Keratinocyte (primary cell): ENCODE measurements at regions not wholly inside any gene's neighbourhood (a gene's known extent, or its start where the extent isn't known, plus 50 kb on each side); places are given as distances from the start of the nearest gene placed in this dataset.

Experiments
- DNase-seq: peaks from one replicate; pipeline ENCODE4 v3.0.0-alpha.2; 2011; ENCODE audit warnings: low read depth, missing footprints, low spot score
- FAIRE-seq: peaks from 2 replicates; lab custom pipeline; 2011; peaks lifted over from hg19 to GRCh38; lab: Jason Lieb, UNC
- H2AFZ ChIP-seq: 2 replicates; pipeline ENCODE4 v1.6.0; 2012; ENCODE audit warnings: low read length, control low read depth, inconsistent platforms; ENCODE audit not compliant: control insufficient read depth
- H3K27ac ChIP-seq: 2 replicates; pipeline ENCODE4 v1.5.1; 2011; ENCODE audit warnings: low read length; ENCODE audit not compliant: control insufficient read depth, insufficient read depth
- H3K27me3 ChIP-seq: 3 replicates; pipeline ENCODE4 v1.6.0; 2011; ENCODE audit warnings: low read length; ENCODE audit not compliant: control insufficient read depth, insufficient read depth; ENCODE audit errors: extremely low read depth
- H3K36me3 ChIP-seq, 2 experiments: 2 replicates in 1 of 2; 3 replicates in 1 of 2; pipeline ENCODE4 v1.5.1; 2011; ENCODE audit warnings: low read length in 2 of 2, mild to moderate bottlenecking in 1 of 2; ENCODE audit not compliant: control insufficient read depth in 2 of 2, insufficient read depth in 2 of 2; ENCODE audit errors: extremely low read depth in 1 of 2
- H3K4me1 ChIP-seq: 3 replicates; pipeline ENCODE4 v1.5.1; 2011; ENCODE audit warnings: low read length; ENCODE audit not compliant: control insufficient read depth, insufficient read depth; ENCODE audit errors: extremely low read depth
- H3K4me2 ChIP-seq: 3 replicates; pipeline ENCODE4 v1.6.0; 2011; ENCODE audit warnings: low read depth, low read length; ENCODE audit not compliant: control insufficient read depth, insufficient read depth; ENCODE audit errors: extremely low read depth
- H3K4me3 ChIP-seq, 3 experiments: fragments of 200-600 bp in 1 of 3; sonication (generic) in 1 of 3; 2 replicates in 2 of 3; 3 replicates in 1 of 3; pipeline ENCODE4 v1.5.1; 2011 to 2016; ENCODE audit warnings: low read length in 3 of 3, mild to moderate bottlenecking in 3 of 3, control low read depth in 2 of 3, inconsistent platforms in 1 of 3, low read depth in 1 of 3, mixed read lengths in 1 of 3, mixed run types in 1 of 3, moderate library complexity in 1 of 3; ENCODE audit not compliant: control insufficient read depth in 2 of 3, insufficient read depth in 2 of 3; ENCODE audit errors: extremely low read depth in 1 of 3
- H3K79me2 ChIP-seq: 2 replicates; pipeline ENCODE4 v1.6.0; 2012; ENCODE audit warnings: low read length; ENCODE audit not compliant: control insufficient read depth, insufficient read depth
- H3K9ac ChIP-seq: 3 replicates; pipeline ENCODE4 v1.6.0; 2011; ENCODE audit warnings: low read length; ENCODE audit not compliant: control insufficient read depth, insufficient read depth; ENCODE audit errors: extremely low read depth
- H3K9me1 ChIP-seq: 3 replicates; pipeline ENCODE4 v1.6.0; 2011; ENCODE audit warnings: low read length; ENCODE audit not compliant: control insufficient read depth, insufficient read depth; ENCODE audit errors: extremely low read depth
- H3K9me3 ChIP-seq: 2 replicates; pipeline ENCODE4 v1.5.1; 2012; ENCODE audit warnings: low read depth, low read length; ENCODE audit not compliant: control insufficient read depth
- H4K20me1 ChIP-seq: 3 replicates; pipeline ENCODE4 v1.6.0; 2011; ENCODE audit warnings: low read length; ENCODE audit not compliant: control insufficient read depth, insufficient read depth; ENCODE audit errors: extremely low read depth
- EZH2 ChIP-seq: IDR thresholded peaks from one replicate; pipeline ENCODE4 v1.6.1; 2012; ENCODE audit warnings: inconsistent platforms, mild to moderate bottlenecking, low read length, moderate library complexity
- dilution Hi-C: fragments of 300-500 bp; cut with MboI; formaldehyde crosslinking; loops from one replicate; pipeline ENCODE4 v1.7.0; 2020; ENCODE audit warnings: low sequenced_read_pairs; ENCODE audit not compliant: extremely low pct_ligation_motif_present
- TF ChIP-seq, protein P1 (sequence below), 3 experiments: IDR thresholded peaks in 1 of 3; conservative IDR thresholded peaks in 1 of 3; optimal IDR thresholded peaks in 1 of 3; 2 replicates in 2 of 3; 3 replicates in 1 of 3; pipeline versions ENCODE3 to v1.5.1; 2011; ENCODE audit warnings: low read length in 3 of 3, mild to moderate bottlenecking in 3 of 3, moderate library complexity in 2 of 3, control low read depth in 1 of 3, inconsistent platforms in 1 of 3; ENCODE audit not compliant: insufficient read depth in 2 of 3; ENCODE audit errors: extremely low read depth in 1 of 3

- Histone ChIP-seq H3K9me1 (no peaks in the 10 kb centered on the region), H3K9me3 (no peaks in the 10 kb centered on the region), H3K4me3 (no peak overlapping the region), H3K36me3 (no peaks in the 10 kb centered on the region), H3K27me3 (no peaks in the 10 kb centered on the region), H4K20me1 (no peaks in the 10 kb centered on the region), H3K27ac (no peak overlapping the region), H2AFZ (peak overlapping the region; percentile 66), H3K9ac (no peak overlapping the region), H3K4me2 (no peak overlapping the region), H3K79me2 (no peaks in the 10 kb centered on the region), H3K4me1 (peaks cover 6% of the 10 kb centered on the region)
- dilution Hi-C loops: no loop called here
- FAIRE-seq: no peak
- DNase-seq: no peak
- no peak for TF ChIP-seq EZH2
- TF ChIP-seq, protein P1, sequence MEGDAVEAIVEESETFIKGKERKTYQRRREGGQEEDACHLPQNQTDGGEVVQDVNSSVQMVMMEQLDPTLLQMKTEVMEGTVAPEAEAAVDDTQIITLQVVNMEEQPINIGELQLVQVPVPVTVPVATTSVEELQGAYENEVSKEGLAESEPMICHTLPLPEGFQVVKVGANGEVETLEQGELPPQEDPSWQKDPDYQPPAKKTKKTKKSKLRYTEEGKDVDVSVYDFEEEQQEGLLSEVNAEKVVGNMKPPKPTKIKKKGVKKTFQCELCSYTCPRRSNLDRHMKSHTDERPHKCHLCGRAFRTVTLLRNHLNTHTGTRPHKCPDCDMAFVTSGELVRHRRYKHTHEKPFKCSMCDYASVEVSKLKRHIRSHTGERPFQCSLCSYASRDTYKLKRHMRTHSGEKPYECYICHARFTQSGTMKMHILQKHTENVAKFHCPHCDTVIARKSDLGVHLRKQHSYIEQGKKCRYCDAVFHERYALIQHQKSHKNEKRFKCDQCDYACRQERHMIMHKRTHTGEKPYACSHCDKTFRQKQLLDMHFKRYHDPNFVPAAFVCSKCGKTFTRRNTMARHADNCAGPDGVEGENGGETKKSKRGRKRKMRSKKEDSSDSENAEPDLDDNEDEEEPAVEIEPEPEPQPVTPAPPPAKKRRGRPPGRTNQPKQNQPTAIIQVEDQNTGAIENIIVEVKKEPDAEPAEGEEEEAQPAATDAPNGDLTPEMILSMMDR (optimal IDR thresholded peaks at IDR 0.05 in 1 of 3, IDR thresholded peaks at IDR 0.05 in 1 of 3, conservative IDR thresholded peaks at IDR 0.05 in 1 of 3; ENCODE audit: extremely low read depth in 1 of 3, insufficient read depth in 2 of 3, low read length in 3 of 3): no peak
Observed at GRCh38 chr6:23173234-23173633, 603.9 kb downstream of the HDGFL1 start.

GRCh38 chr6:23174781-23175361, 605.5 kb downstream of the HDGFL1 start:
- Histone ChIP-seq H3K27me3 (no peaks in the 10 kb centered on the region), H3K9me3 (no peaks in the 10 kb centered on the region), H3K9me1 (no peaks in the 10 kb centered on the region), H3K4me3 (no peak overlapping the region), H3K79me2 (no peaks in the 10 kb centered on the region), H3K9ac (no peak overlapping the region), H3K36me3 (no peaks in the 10 kb centered on the region), H3K27ac (peak overlapping the region; percentile 2), H3K4me2 (peak overlapping the region; percentile 3), H3K4me1 (peaks cover 6% of the 10 kb centered on the region), H4K20me1 (no peaks in the 10 kb centered on the region), H2AFZ (no peak overlapping the region)
- DNase-seq: no peak
- TF ChIP-seq EZH2: no peak
- TF ChIP-seq, protein P1 (optimal IDR thresholded peaks at IDR 0.05 in 1 of 3, IDR thresholded peaks at IDR 0.05 in 1 of 3, conservative IDR thresholded peaks at IDR 0.05 in 1 of 3; ENCODE audit: extremely low read depth in 1 of 3, insufficient read depth in 2 of 3, low read length in 3 of 3): no peak
- dilution Hi-C loops: no loop called here
- peak; percentile 70 for FAIRE-seq
